Endothelial cell of umbilical vein (primary cell): ENCODE measurements at regions not wholly inside any gene's neighbourhood (a gene's known extent, or its start where the extent isn't known, plus 50 kb on each side); places are given as distances from the start of the nearest gene placed in this dataset.

ENCODE experiments used
- BruUV-seq: library from RNA; stranded (reverse); fragments of 400-500 nt; replicated peaks from 2 replicates; lab custom pipeline; 2021; lab: Mats Ljungman, UMichigan
- CTCF ChIA-PET: fragments of 300-600, 350-600 bp; sonication (Branson Sonifier 250); formaldehyde crosslinking; loops from one replicate; lab custom pipeline; 2021; ENCODE audit warnings: antibody characterized with exemption, inconsistent platforms; lab: Charles Lee
- POLR2A ChIA-PET: fragments of 300-600, 350-600 bp; sonication (Branson Sonifier 250); formaldehyde crosslinking; loops from one replicate; lab custom pipeline; 2021; ENCODE audit warnings: antibody characterized with exemption, inconsistent platforms; lab: Charles Lee
- DNase-seq: peaks from one replicate; pipeline ENCODE4 v3.0.0-alpha.2; 2011; ENCODE audit warnings: low read depth, low spot score
- FAIRE-seq: peaks from 2 replicates; lab custom pipeline; 2011; peaks lifted over from hg19 to GRCh38; lab: Jason Lieb, UNC
- H2AFZ ChIP-seq: 2 replicates; pipeline ENCODE4 v1.6.0; 2012; ENCODE audit warnings: low read depth, low read length, control low read depth, inconsistent platforms
- H3K27ac ChIP-seq: 2 replicates; pipeline ENCODE4 v1.5.1; 2011; ENCODE audit warnings: low read depth, mild to moderate bottlenecking, control low read depth, low read length, moderate library complexity; ENCODE audit not compliant: insufficient read depth
- H3K27me3 ChIP-seq, 2 experiments: 2 replicates each; pipeline versions ENCODE4 v1.6.0 to v1.6.1; 2011; ENCODE audit warnings: low read length in 2 of 2, mixed read lengths in 1 of 2; ENCODE audit not compliant: control insufficient read depth in 2 of 2, insufficient read depth in 2 of 2
- H3K36me3 ChIP-seq, 2 experiments: 2 replicates in 1 of 2; 3 replicates in 1 of 2; pipeline ENCODE4 v1.5.1; 2011; ENCODE audit warnings: low read length in 2 of 2, mild to moderate bottlenecking in 1 of 2, moderate library complexity in 1 of 2; ENCODE audit not compliant: control insufficient read depth in 2 of 2, insufficient read depth in 2 of 2; ENCODE audit errors: extremely low read depth in 1 of 2
- H3K4me1 ChIP-seq: 3 replicates; pipeline ENCODE4 v1.5.1; 2011; ENCODE audit warnings: mild to moderate bottlenecking, low read length; ENCODE audit not compliant: control insufficient read depth, insufficient read depth; ENCODE audit errors: extremely low read depth
- H3K4me2 ChIP-seq: 2 replicates; pipeline ENCODE4 v1.6.1; 2011; ENCODE audit warnings: low read length, control low read depth, mixed read lengths; ENCODE audit not compliant: insufficient read depth
- H3K4me3 ChIP-seq, 3 experiments: fragments of 200-600 bp in 1 of 3; sonication (generic), shearing (Covaris generic) in 1 of 3; replicated peaks in 1 of 3; 2 replicates each; pipeline ENCODE4 v1.5.1; 2011 to 2016; ENCODE audit warnings: control low read depth in 3 of 3, low read length in 3 of 3, mild to moderate bottlenecking in 2 of 3, inconsistent platforms in 1 of 3, low read depth in 1 of 3, moderate library complexity in 1 of 3; ENCODE audit not compliant: insufficient read depth in 1 of 3
- H3K79me2 ChIP-seq: 2 replicates; pipeline ENCODE4 v1.6.0; 2012; ENCODE audit warnings: low read length, inconsistent platforms; ENCODE audit not compliant: control insufficient read depth, insufficient read depth
- H3K9ac ChIP-seq: replicated peaks from 2 replicates; pipeline ENCODE3; 2011; ENCODE audit warnings: low read length, control low read depth; ENCODE audit not compliant: insufficient read depth; ENCODE audit errors: extremely low read depth
- H3K9me1 ChIP-seq: replicated peaks from 3 replicates; pipeline ENCODE4 v1.6.0; 2011; ENCODE audit warnings: mild to moderate bottlenecking, low read length; ENCODE audit not compliant: control insufficient read depth, insufficient read depth; ENCODE audit errors: extremely low read depth
- H3K9me3 ChIP-seq: replicated peaks from 2 replicates; pipeline ENCODE4 v1.5.1; 2012; ENCODE audit warnings: low read length, inconsistent platforms; ENCODE audit not compliant: control insufficient read depth, insufficient read depth
- H4K20me1 ChIP-seq: replicated peaks from 2 replicates; pipeline ENCODE3; 2011; ENCODE audit warnings: mild to moderate bottlenecking, low read length; ENCODE audit not compliant: control insufficient read depth, insufficient read depth; ENCODE audit errors: extremely low read depth
- CTCF ChIP-seq, 2 donors: IDR thresholded peaks; 1 replicate in 1 of 2; 2 replicates in 1 of 2; pipeline ENCODE4 v1.5.1; 2011; ENCODE audit warnings: low read length in 2 of 2, mild to moderate bottlenecking in 2 of 2, moderate library complexity in 2 of 2, control low read depth in 1 of 2, inconsistent platforms in 1 of 2, low read depth in 1 of 2; ENCODE audit not compliant: insufficient read depth in 1 of 2; ENCODE audit errors: extremely low read depth in 1 of 2
- EZH2 ChIP-seq: IDR thresholded peaks from 2 replicates; pipeline ENCODE4 v1.6.1; 2012; ENCODE audit warnings: borderline replicate concordance, low read depth, mild to moderate bottlenecking, moderate library complexity, low read length, inconsistent platforms; ENCODE audit not compliant: severe bottlenecking
- FOS ChIP-seq: IDR thresholded peaks from 2 replicates; pipeline ENCODE4 v1.6.1; 2011; ENCODE audit warnings: mild to moderate bottlenecking, low read length, moderate library complexity, borderline replicate concordance; ENCODE audit not compliant: insufficient read depth
- GATA2 ChIP-seq: IDR thresholded peaks from 2 replicates; pipeline ENCODE4 v1.7.0; 2011; ENCODE audit warnings: low read depth, mild to moderate bottlenecking, moderate library complexity, mixed read lengths, low read length; ENCODE audit not compliant: insufficient read length, insufficient read depth
- JUN ChIP-seq: IDR thresholded peaks from 2 replicates; pipeline ENCODE4 v1.6.1; 2011; ENCODE audit warnings: borderline replicate concordance, low read depth; ENCODE audit not compliant: insufficient read length, insufficient read depth
- MYC ChIP-seq: IDR thresholded peaks from one replicate; pipeline ENCODE4 v1.6.1; 2011; ENCODE audit warnings: mild to moderate bottlenecking, low read depth, low read length
- POLR2A ChIP-seq: IDR thresholded peaks from 2 replicates; pipeline ENCODE4 v1.6.1; 2012; ENCODE audit warnings: low read depth, mild to moderate bottlenecking, control low read depth, low read length
- POLR2AphosphoS5 ChIP-seq: IDR thresholded peaks from 2 replicates; pipeline ENCODE4 v1.6.1; 2012; ENCODE audit warnings: low read depth, mild to moderate bottlenecking, control low read depth, low read length, moderate library complexity; ENCODE audit not compliant: insufficient read depth
- dilution Hi-C: fragments of 300-500 bp; cut with MboI; formaldehyde crosslinking; loops from one replicate; pipeline ENCODE4 v1.15.0; 2019; ENCODE audit warnings: low sequenced_read_pairs; ENCODE audit not compliant: extremely low pct_ligation_motif_present
- intact Hi-C: fragments of 100-400 bp; cut with micrococcal nuclease; formaldehyde crosslinking; loops from one replicate; pipeline ENCODE4 v1.10.0; 2022
- TF ChIP-seq, protein P1 (sequence below): IDR thresholded peaks from 2 replicates; pipeline ENCODE4 v1.6.1; 2011; ENCODE audit not compliant: insufficient read depth, insufficient read length

GRCh38 chr6:168165373-168165772 lies 86.4 kb upstream of the FRMD1 start:
- FAIRE-seq (no peak), DNase-seq (no peak)
- TF ChIP-seq MYC (no peak), GATA2 (no peak), FOS (no peak), POLR2A (no peak), EZH2 (no peak), CTCF (IDR thresholded peaks at IDR 0.05; ENCODE audit: extremely low read depth in 1 of 2, insufficient read depth in 1 of 2, low read depth in 1 of 2, low read length in 2 of 2) (no peak), JUN (no peak), POLR2AphosphoS5 (no peak)
- TF ChIP-seq, protein P1, sequence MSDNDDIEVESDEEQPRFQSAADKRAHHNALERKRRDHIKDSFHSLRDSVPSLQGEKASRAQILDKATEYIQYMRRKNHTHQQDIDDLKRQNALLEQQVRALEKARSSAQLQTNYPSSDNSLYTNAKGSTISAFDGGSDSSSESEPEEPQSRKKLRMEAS = no peak
- no peak overlapping the region for H2AFZ ChIP-seq
- H3K9me1 ChIP-seq = no peaks in the 10 kb centered on the region
- ChIA-PET CTCF (no interaction called here), POLR2A (no interaction called here)
- H4K20me1 ChIP-seq = no peaks in the 10 kb centered on the region
- no peaks in the 10 kb centered on the region for H3K36me3 ChIP-seq
- intact Hi-C loops = no loop called here
- H3K27ac ChIP-seq = no peak overlapping the region
- H3K4me3 ChIP-seq = no peak overlapping the region
- no peaks in the 10 kb centered on the region for H3K4me1 ChIP-seq
- BruUV-seq = no TSS peak
- no peaks in the 10 kb centered on the region for H3K27me3 ChIP-seq
- no peak overlapping the region for H3K9ac ChIP-seq
- peaks cover 4% of the 10 kb centered on the region for H3K9me3 ChIP-seq
- H3K79me2 ChIP-seq = no peaks in the 10 kb centered on the region
- no peak overlapping the region for H3K4me2 ChIP-seq
- dilution Hi-C loops = no loop called here
